HL-60 (cell line): ENCODE measurements at regions not wholly inside any gene's neighbourhood (a gene's known extent, or its start where the extent isn't known, plus 50 kb on each side); places are given as distances from the start of the nearest gene placed in this dataset.

Experiments used
- POLR2AphosphoS5 ChIP-seq: IDR thresholded peaks from 2 replicates; pipeline ENCODE4 v1.6.1; 2012; ENCODE audit warnings: low read depth
- REST ChIP-seq: IDR thresholded peaks from 2 replicates; pipeline ENCODE4 v1.6.1; 2012; ENCODE audit warnings: low read depth; ENCODE audit not compliant: insufficient replicate concordance
- TF ChIP-seq, protein P1 (sequence below): IDR thresholded peaks from one replicate; pipeline ENCODE4 v1.5.1; 2011; ENCODE audit warnings: low read length, control low read depth, inconsistent platforms; ENCODE audit not compliant: insufficient read depth

DNA sequence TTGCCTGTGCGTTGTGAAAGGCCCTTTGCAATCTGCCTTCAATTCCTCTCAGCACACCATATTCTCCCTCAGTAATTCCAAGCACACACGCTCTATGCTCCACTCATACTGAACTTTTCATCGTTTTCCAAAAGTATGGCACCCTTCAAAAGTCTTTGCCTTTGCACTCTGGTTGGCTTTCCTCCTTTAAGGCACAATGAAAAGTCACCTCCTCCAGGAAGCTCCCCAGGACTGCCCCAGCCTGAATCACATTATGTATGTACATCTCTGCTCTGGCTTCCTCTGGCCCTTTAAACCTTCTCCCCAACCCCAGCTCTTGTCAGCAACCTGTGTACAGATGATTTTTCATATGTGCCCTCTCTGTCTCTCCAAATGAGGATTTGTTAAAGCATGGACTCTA lies 250.7 kb downstream of the MAF start:
- TF ChIP-seq, protein P1, sequence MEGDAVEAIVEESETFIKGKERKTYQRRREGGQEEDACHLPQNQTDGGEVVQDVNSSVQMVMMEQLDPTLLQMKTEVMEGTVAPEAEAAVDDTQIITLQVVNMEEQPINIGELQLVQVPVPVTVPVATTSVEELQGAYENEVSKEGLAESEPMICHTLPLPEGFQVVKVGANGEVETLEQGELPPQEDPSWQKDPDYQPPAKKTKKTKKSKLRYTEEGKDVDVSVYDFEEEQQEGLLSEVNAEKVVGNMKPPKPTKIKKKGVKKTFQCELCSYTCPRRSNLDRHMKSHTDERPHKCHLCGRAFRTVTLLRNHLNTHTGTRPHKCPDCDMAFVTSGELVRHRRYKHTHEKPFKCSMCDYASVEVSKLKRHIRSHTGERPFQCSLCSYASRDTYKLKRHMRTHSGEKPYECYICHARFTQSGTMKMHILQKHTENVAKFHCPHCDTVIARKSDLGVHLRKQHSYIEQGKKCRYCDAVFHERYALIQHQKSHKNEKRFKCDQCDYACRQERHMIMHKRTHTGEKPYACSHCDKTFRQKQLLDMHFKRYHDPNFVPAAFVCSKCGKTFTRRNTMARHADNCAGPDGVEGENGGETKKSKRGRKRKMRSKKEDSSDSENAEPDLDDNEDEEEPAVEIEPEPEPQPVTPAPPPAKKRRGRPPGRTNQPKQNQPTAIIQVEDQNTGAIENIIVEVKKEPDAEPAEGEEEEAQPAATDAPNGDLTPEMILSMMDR = no peak
- no peak for TF ChIP-seq REST
- TF ChIP-seq POLR2AphosphoS5 = no peak
